GM23248 (cell line): ENCODE measurements at regions not wholly inside any gene's neighbourhood (a gene's known extent, or its start where the extent isn't known, plus 50 kb on each side); places are given as distances from the start of the nearest gene placed in this dataset.

Experiments
- DNase-seq: peaks from one replicate; pipeline ENCODE4 v3.0.0-alpha.2; 2015
- H2AFZ ChIP-seq: fragments of 200-600 bp; sonication (generic); 2 replicates; pipeline ENCODE4 v1.6.1; 2016; ENCODE audit warnings: antibody characterized with exemption
- H3F3A ChIP-seq: fragments of 200-600 bp; sonication (generic); 2 replicates; pipeline ENCODE4 v1.6.1; 2016; ENCODE audit warnings: mild to moderate bottlenecking, antibody characterized with exemption, mixed run types; ENCODE audit not compliant: insufficient read depth
- H3K27ac ChIP-seq: fragments of 200-600 bp; sonication (generic); 2 replicates; pipeline ENCODE4 v1.5.1; 2016; ENCODE audit warnings: mild to moderate bottlenecking
- H3K27me3 ChIP-seq: fragments of 200-600 bp; sonication (generic); replicated peaks from 2 replicates; pipeline ENCODE4 v1.6.1; 2016; ENCODE audit warnings: mild to moderate bottlenecking; ENCODE audit not compliant: insufficient read depth
- H3K36me3 ChIP-seq: fragments of 200-600 bp; sonication (generic); 2 replicates; pipeline ENCODE4 v1.6.1; 2016; ENCODE audit warnings: low read depth, mild to moderate bottlenecking
- H3K4me1 ChIP-seq: fragments of 200-600 bp; sonication (generic); 2 replicates; pipeline ENCODE4 v1.6.1; 2016; ENCODE audit warnings: mild to moderate bottlenecking; ENCODE audit not compliant: insufficient read depth
- H3K4me2 ChIP-seq: fragments of 200-600 bp; sonication (generic); one replicate; pipeline ENCODE4 v1.6.1; 2016; ENCODE audit warnings: mild to moderate bottlenecking; ENCODE audit not compliant: unreplicated experiment
- H3K4me3 ChIP-seq: fragments of 200-600 bp; sonication (generic); 2 replicates; pipeline ENCODE4 v1.5.1; 2016; ENCODE audit warnings: mild to moderate bottlenecking
- H3K79me2 ChIP-seq: fragments of 200-600 bp; sonication (generic); 2 replicates; pipeline ENCODE4 v1.6.1; 2016; ENCODE audit warnings: mild to moderate bottlenecking; ENCODE audit not compliant: insufficient read depth
- H3K9ac ChIP-seq: fragments of 200-600 bp; sonication (generic); 2 replicates; pipeline ENCODE4 v1.6.1; 2016; ENCODE audit warnings: mild to moderate bottlenecking
- H3K9me2 ChIP-seq: fragments of 200-600 bp; sonication (generic); 2 replicates; pipeline ENCODE4 v1.6.1; 2016; ENCODE audit warnings: mixed run types, mild to moderate bottlenecking, moderate library complexity; ENCODE audit not compliant: insufficient read depth
- H3K9me3 ChIP-seq: fragments of 200-600 bp; sonication (generic); one replicate; pipeline ENCODE4 v1.6.1; 2017; ENCODE audit warnings: low read depth
- H4K20me1 ChIP-seq: fragments of 200-600 bp; sonication (generic); 2 replicates; pipeline ENCODE4 v1.6.0; 2016; ENCODE audit not compliant: insufficient read depth
- EZH2 ChIP-seq: fragments of 200-600 bp; sonication (generic); IDR thresholded peaks from 2 replicates; pipeline ENCODE4 v1.6.1; 2018; ENCODE audit warnings: antibody characterized with exemption, mild to moderate bottlenecking; ENCODE audit not compliant: insufficient read depth, poor library complexity, severe bottlenecking
- EZH2phosphoT487 ChIP-seq: fragments of 200-600 bp; sonication (generic); IDR thresholded peaks from 2 replicates; pipeline ENCODE4 v1.6.1; 2018; ENCODE audit warnings: antibody characterized with exemption, moderate library complexity, mild to moderate bottlenecking, low read depth; ENCODE audit not compliant: insufficient read depth
- WGBS, 2 experiments: methylation state at CpG; one replicate each; pipeline ENCODE4 v1.1.6; 2015 to 2017; ENCODE audit warnings: low lambda C conversion rate in 2 of 2, low coverage in 1 of 2; ENCODE audit errors: missing lambda C conversion rate in 2 of 2; 5-methylcytosine and 5-hydroxymethylcytosine counted together
- in situ Hi-C: fragments of 300-500 bp; cut with MboI; formaldehyde crosslinking; loops from 2 replicates; pipeline ENCODE4 v1.15.0; 2020

- Histone ChIP-seq H3K9me3 (no peaks in the 10 kb centered on the region), H3K4me1 (0 out of 2 replicates have a peak, but pooled peaks cover 7% of the 10 kb centered on the region), H2AFZ (no peak overlapping the region), H3K79me2 (no peaks in the 10 kb centered on the region), H3K9ac (no peak overlapping the region), H3K4me2 (peak overlapping the region; percentile 90), H3F3A (peaks cover 25% of the 10 kb centered on the region), H3K36me3 (no peaks in the 10 kb centered on the region), H3K27ac (no peak overlapping the region), H3K4me3 (no peak overlapping the region), H4K20me1 (no peaks in the 10 kb centered on the region), H3K27me3 (no peaks in the 10 kb centered on the region), H3K9me2 (no peaks in the 10 kb centered on the region)
- 46 to 49% methylated on average over 8 of the region's 8 CpGs for WGBS, 2 experiments
- TF ChIP-seq EZH2phosphoT487 (no peak), EZH2 (no peak)
- in situ Hi-C loops = no loop called here
- no peak for DNase-seq
These were observed 119.9 kb downstream of the HFE start for GRCh38 chr6:26206868-26207801.

- WGBS, 2 experiments = 43 to 60% methylated on average over 1 of the region's 1 CpG
These were observed 124.7 kb downstream of the HFE start for GRCh38 chr6:26211963-26212362.

GRCh38 chr6:26213334-26214075 lies 126.3 kb downstream of the HFE start:
- Histone ChIP-seq H3K4me1 (peaks cover 14% of the 10 kb centered on the region; the same call in 1 of the 2 replicates), H3K36me3 (no peaks in the 10 kb centered on the region), H3K4me2 (no peak overlapping the region), H3K79me2 (no peaks in the 10 kb centered on the region), H3K9me2 (no peaks in the 10 kb centered on the region), H3F3A (peaks cover 25% of the 10 kb centered on the region), H3K27me3 (no peaks in the 10 kb centered on the region), H3K4me3 (no peak overlapping the region), H2AFZ (no peak overlapping the region), H3K27ac (no peak overlapping the region), H4K20me1 (no peaks in the 10 kb centered on the region), H3K9me3 (no peaks in the 10 kb centered on the region), H3K9ac (no peak overlapping the region)
- in situ Hi-C loops = no loop called here
- DNase-seq = no peak
- TF ChIP-seq EZH2phosphoT487 (no peak), EZH2 (no peak)
- WGBS, 2 experiments = 61 to 80% methylated on average over 2 of the region's 2 CpGs

More at GRCh38 chr6:26211963-26212362, 124.7 kb downstream of the HFE start:
- no peaks in the 10 kb centered on the region for H3K79me2 ChIP-seq
- H3K9me3 ChIP-seq = no peaks in the 10 kb centered on the region
- H3F3A ChIP-seq = peaks cover 16% of the 10 kb centered on the region
- no peak overlapping the region for H2AFZ ChIP-seq
- H3K9me2 ChIP-seq = no peaks in the 10 kb centered on the region
- no peak overlapping the region for H3K4me3 ChIP-seq
- H3K4me1 ChIP-seq = peaks cover 9% of the 10 kb centered on the region; the same call in 1 of the 2 replicates
- in situ Hi-C loops = no loop called here
- H3K9ac ChIP-seq = no peak overlapping the region
- H3K27ac ChIP-seq = no peak overlapping the region
- H4K20me1 ChIP-seq = no peaks in the 10 kb centered on the region
- no peak for TF ChIP-seq EZH2
- TF ChIP-seq EZH2phosphoT487 = no peak
- no peak for DNase-seq
- H3K36me3 ChIP-seq = no peaks in the 10 kb centered on the region
- H3K27me3 ChIP-seq = no peaks in the 10 kb centered on the region
- H3K4me2 ChIP-seq = no peak overlapping the region

GRCh38 chr6:26214803-26215584 lies 127.8 kb downstream of the HFE start:
- in situ Hi-C loops = no loop called here
- H3K27ac ChIP-seq = no peak overlapping the region
- peaks cover 14% of the 10 kb centered on the region; the same call in 1 of the 2 replicates for H3K4me1 ChIP-seq
- no peaks in the 10 kb centered on the region for H4K20me1 ChIP-seq
- no peaks in the 10 kb centered on the region for H3K9me2 ChIP-seq
- H3K9ac ChIP-seq = 0 out of 2 replicates have a peak overlapping the region, but pooled peaks have one; percentile 24
- no peaks in the 10 kb centered on the region for H3K79me2 ChIP-seq
- peak overlapping the region; percentile 48 for H3K4me2 ChIP-seq
- peak overlapping the region; percentile 88 for H2AFZ ChIP-seq
- H3K9me3 ChIP-seq = no peaks in the 10 kb centered on the region
- peaks cover 25% of the 10 kb centered on the region for H3F3A ChIP-seq
- no peaks in the 10 kb centered on the region for H3K27me3 ChIP-seq
- peak overlapping the region; percentile 70 for H3K4me3 ChIP-seq
- no peak for DNase-seq
- TF ChIP-seq EZH2phosphoT487 (no peak), EZH2 (no peak)
- WGBS, 2 experiments = 38% methylated on average over 29 to 32 of the region's 32 CpGs
- H3K36me3 ChIP-seq = no peaks in the 10 kb centered on the region
